K562 (cell line): ENCODE measurements at regions not wholly inside any gene's neighbourhood (a gene's known extent, or its start where the extent isn't known, plus 50 kb on each side); places are given as distances from the start of the nearest gene placed in this dataset.

Experiments used
- ATAC-seq: fragments of 200-7000 bp; cut with Tn5 transposase; 3 replicates; pipeline ENCODE4 v1.9.1; 2020; ENCODE audit warnings: moderate library complexity
- BruUV-seq: library from RNA; stranded (reverse); fragments of 400-500 nt; replicated peaks from 2 replicates; lab custom pipeline; 2021; lab: Mats Ljungman, UMichigan
- CTCF ChIA-PET: fragments of 300-600 bp; formaldehyde crosslinking; extraction: SDS; loops from one replicate; lab custom pipeline; 2021; ENCODE audit warnings: low intra/inter-chr PET ratio; lab: Yijun Ruan, JAX
- POLR2A ChIA-PET: fragments of 300-600, 350-650 bp; sonication (Branson Sonifier 250); formaldehyde crosslinking; extraction: SDS; loops from one replicate; lab custom pipeline; 2021; ENCODE audit warnings: antibody characterized with exemption, inconsistent platforms; lab: Yijun Ruan, JAX
- DNase-seq, 4 experiments: peaks; one replicate each; pipeline versions ENCODE4 v3.0.0 to v3.0.0-alpha.2; 2011 to 2018; ENCODE audit warnings: low spot score in 3 of 4, mixed read lengths in 3 of 4; ENCODE audit errors: extremely low read depth in 1 of 4
- FAIRE-seq: peaks from 2 replicates; lab custom pipeline; 2011; peaks lifted over from hg19 to GRCh38; lab: Jason Lieb, UNC
- H2AFZ ChIP-seq: 2 replicates; pipeline ENCODE4 v1.6.0; 2011; ENCODE audit warnings: low read depth, low read length, control low read depth, inconsistent platforms
- H3K27ac ChIP-seq: fragments of 200-600 bp; 3 replicates; pipeline ENCODE4 v1.8.0; 2011; ENCODE audit warnings: low read depth, mild to moderate bottlenecking, control low read depth, inconsistent platforms, low read length, moderate library complexity, mixed read lengths; ENCODE audit errors: extremely low read depth
- H3K27me3 ChIP-seq, 2 experiments: fragments of 300-600 bp in 1 of 2; 2 replicates in 1 of 2; 3 replicates in 1 of 2; pipeline versions ENCODE4 v1.6.0 to v1.8.0; 2011; ENCODE audit warnings: inconsistent platforms in 2 of 2, low read length in 2 of 2, mild to moderate bottlenecking in 1 of 2, mixed read lengths in 1 of 2, moderate library complexity in 1 of 2; ENCODE audit not compliant: control insufficient read depth in 2 of 2, insufficient read depth in 2 of 2
- H3K36me3 ChIP-seq: fragments of 300-600 bp; 3 replicates; pipeline ENCODE4 v1.8.0; 2011; ENCODE audit warnings: mild to moderate bottlenecking, low read length, inconsistent platforms; ENCODE audit not compliant: control insufficient read depth, insufficient read depth
- H3K4me1 ChIP-seq, 2 experiments: fragments of 200-600 bp in 1 of 2; replicated peaks in 1 of 2; 2 replicates in 1 of 2; 3 replicates in 1 of 2; pipeline versions ENCODE4 v1.5.1 to v1.8.0; 2011; ENCODE audit warnings: inconsistent platforms in 2 of 2, low read length in 2 of 2, mild to moderate bottlenecking in 1 of 2, mixed read lengths in 1 of 2, moderate library complexity in 1 of 2; ENCODE audit not compliant: control insufficient read depth in 2 of 2, insufficient read depth in 2 of 2
- H3K4me2 ChIP-seq: 2 replicates; pipeline ENCODE4 v1.6.1; 2011; ENCODE audit warnings: low read length, control low read depth, inconsistent platforms, mixed read lengths; ENCODE audit not compliant: insufficient read depth
- H3K4me3 ChIP-seq: fragments of 200-600 bp; sonication (generic), shearing (Covaris generic); 2 replicates; pipeline ENCODE4 v1.5.1; 2016; ENCODE audit warnings: control low read depth, inconsistent platforms
- H3K79me2 ChIP-seq: fragments of 200-600 bp; 3 replicates; pipeline ENCODE4 v1.8.0; 2011; ENCODE audit warnings: low read length, inconsistent platforms; ENCODE audit not compliant: control insufficient read depth, insufficient read depth
- H3K9ac ChIP-seq, 2 experiments: 2 replicates each; pipeline versions ENCODE4 v1.6.0 to v1.6.1; 2011; ENCODE audit warnings: low read depth in 2 of 2, low read length in 2 of 2, control low read depth in 1 of 2, inconsistent platforms in 1 of 2, mild to moderate bottlenecking in 1 of 2, mixed read lengths in 1 of 2; ENCODE audit not compliant: insufficient read depth in 1 of 2
- H3K9me1 ChIP-seq: one replicate; pipeline ENCODE4 v1.6.0; 2011; ENCODE audit warnings: inconsistent platforms, mild to moderate bottlenecking, low read length, moderate library complexity; ENCODE audit not compliant: control insufficient read depth, insufficient read depth
- H3K9me3 ChIP-seq: replicated peaks from 2 replicates; pipeline ENCODE4 v1.5.1; 2011; ENCODE audit warnings: low read depth, low read length, inconsistent platforms; ENCODE audit not compliant: control insufficient read depth, insufficient read depth
- H4K20me1 ChIP-seq: replicated peaks from 2 replicates; pipeline ENCODE4 v1.6.1; 2011; ENCODE audit warnings: low read length, inconsistent platforms, mixed read lengths; ENCODE audit not compliant: control insufficient read depth, insufficient read depth
- PBX2 ChIP-seq, 2 experiments: IDR thresholded peaks in 1 of 2; conservative IDR thresholded peaks in 1 of 2; 2 replicates each; pipeline ENCODE4 v1.6.1; 2016; ENCODE audit warnings: low read depth in 2 of 2, mild to moderate bottlenecking in 1 of 2, missing compliant biosample characterization in 1 of 2, missing genetic modification characterization in 1 of 2, moderate library complexity in 1 of 2
- SREBF1 ChIP-seq: fragments of 150-350 bp; IDR thresholded peaks from 2 replicates; pipeline ENCODE4 v1.6.1; 2014; ENCODE audit warnings: antibody characterized with exemption, low read depth, low read length, borderline replicate concordance
- TFAM ChIP-seq: fragments of 250-450 bp; sonication (Bioruptor Pico); conservative IDR thresholded peaks from 2 replicates; pipeline ENCODE4 v1.5.0; 2021; ENCODE audit warnings: mild to moderate bottlenecking, moderate library complexity
- ZNF77 ChIP-seq: fragments of 250-450 bp; sonication (Bioruptor Pico); IDR thresholded peaks from 2 replicates; pipeline ENCODE4 v1.5.0; 2020
- WGBS: fragments of 100-300 bp; shearing (Covaris generic); methylation state at CpG from one replicate; pipeline ENCODE4 v1.1.6; 2016; ENCODE audit warnings: low coverage, mixed read lengths; ENCODE audit not compliant: insufficient coverage; ENCODE audit errors: missing lambda C conversion rate; 5-methylcytosine and 5-hydroxymethylcytosine counted together
- in situ Hi-C: fragments of 300-500 bp; cut with MboI; formaldehyde crosslinking; loops from 4 replicates; pipeline ENCODE4 v1.15.0; 2018; ENCODE audit warnings: inconsistent platforms, mixed read lengths
- intact Hi-C: fragments of 100-400 bp; cut with micrococcal nuclease; formaldehyde crosslinking; loops from 2 replicates; pipeline ENCODE4 v1.14.2; 2022
- TF ChIP-seq, protein P1 (sequence below): IDR thresholded peaks from 2 replicates; pipeline ENCODE4 v1.6.1; 2011; ENCODE audit not compliant: insufficient read length; ENCODE audit errors: extremely low read depth

- peaks cover 0 to 12% of the 10 kb centered on the region in 2 experiments; a peak in 3 of 5 replicates for H3K4me1 ChIP-seq
- 0% methylated on average over 12 of the region's 12 CpGs for WGBS
- in situ Hi-C loops (loop anchor here (5.0 kb wide), 1 partner anchor 89 kb away; no protein-coding TSS in a partner anchor), intact Hi-C loops (no loop called here)
- POLR2A ChIA-PET: interaction anchor here (0.5 to 0.6 kb wide), 2 partner anchors 270 to 528 kb away, joined by 3 read pairs; partner anchors contain the start of gene CCR6
- DNase-seq: no peak
- CTCF ChIA-PET: no interaction called here
- H3K27me3 ChIP-seq: peaks cover 15 to 36% of the 10 kb centered on the region in 2 experiments
- no TSS peak for BruUV-seq
- no peak for FAIRE-seq
- H3K4me3 ChIP-seq: no peak overlapping the region
- no peaks in the 10 kb centered on the region for H4K20me1 ChIP-seq
- H3K9me1 ChIP-seq: no peaks in the 10 kb centered on the region
- no peak for ATAC-seq
- no peak overlapping the region for H3K4me2 ChIP-seq
- H3K27ac ChIP-seq: no peak overlapping the region
- H3K9me3 ChIP-seq: peaks cover 7% of the 10 kb centered on the region; the same call in 1 of the 2 replicates
- TF ChIP-seq, protein P1, sequence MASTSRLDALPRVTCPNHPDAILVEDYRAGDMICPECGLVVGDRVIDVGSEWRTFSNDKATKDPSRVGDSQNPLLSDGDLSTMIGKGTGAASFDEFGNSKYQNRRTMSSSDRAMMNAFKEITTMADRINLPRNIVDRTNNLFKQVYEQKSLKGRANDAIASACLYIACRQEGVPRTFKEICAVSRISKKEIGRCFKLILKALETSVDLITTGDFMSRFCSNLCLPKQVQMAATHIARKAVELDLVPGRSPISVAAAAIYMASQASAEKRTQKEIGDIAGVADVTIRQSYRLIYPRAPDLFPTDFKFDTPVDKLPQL: no peak
- no peak for TF ChIP-seq TFAM (CRISPR knock-in tag)
- no peak for TF ChIP-seq ZNF77 (CRISPR knock-in tag)
- no peak for TF ChIP-seq PBX2 (CRISPR knock-in tag; IDR thresholded peaks at IDR 0.05; ENCODE audit: low read depth)
- TF ChIP-seq PBX2 (tag; conservative IDR thresholded peaks at IDR 0.05; ENCODE audit: low read depth): no peak
- no peak for TF ChIP-seq SREBF1
- TF ChIP-seq, all 486 proteins: peak for 0
- no peaks in the 10 kb centered on the region for H3K79me2 ChIP-seq
- H3K36me3 ChIP-seq: no peaks in the 10 kb centered on the region
- H2AFZ ChIP-seq: no peak overlapping the region
- H3K9ac ChIP-seq: no peak overlapping the region
These were observed 175.9 kb upstream of the AFDN start for GRCh38 chr6:167650730-167651317.
